ENCODE measurements at regions not wholly inside any gene's neighbourhood (a gene's known extent, or its start where the extent isn't known, plus 50 kb on each side); places are given as distances from the start of the nearest gene placed in this dataset.
A peak's percentile ranks its signal among the peaks of the same experiment; 100 is the strongest.

- peak; percentile 52 for DNase-seq (ENCODE audit: low spot score)
Measured at GRCh38 chr17:77778636-77779489, 179.6 kb upstream of the TNRC6C start.

GRCh38 chr17:77779711-77780539 lies 178.6 kb upstream of the TNRC6C start:
- DNase-seq (ENCODE audit: low spot score): peak; percentile 42

- no peak for DNase-seq (ENCODE audit: low spot score)
Measured at GRCh38 chr17:77781536-77781935, 177.0 kb upstream of the TNRC6C start.

- DNase-seq (ENCODE audit: low spot score): no peak
Measured at GRCh38 chr17:77782201-77782600, 176.3 kb upstream of the TNRC6C start.

GRCh38 chr17:77782611-77783010 lies 175.9 kb upstream of the TNRC6C start:
- no peak for DNase-seq (ENCODE audit: low spot score)

GRCh38 chr17:77783991-77784820 lies 174.3 kb upstream of the TNRC6C start:
- no peak for DNase-seq (ENCODE audit: low spot score)

DNA sequence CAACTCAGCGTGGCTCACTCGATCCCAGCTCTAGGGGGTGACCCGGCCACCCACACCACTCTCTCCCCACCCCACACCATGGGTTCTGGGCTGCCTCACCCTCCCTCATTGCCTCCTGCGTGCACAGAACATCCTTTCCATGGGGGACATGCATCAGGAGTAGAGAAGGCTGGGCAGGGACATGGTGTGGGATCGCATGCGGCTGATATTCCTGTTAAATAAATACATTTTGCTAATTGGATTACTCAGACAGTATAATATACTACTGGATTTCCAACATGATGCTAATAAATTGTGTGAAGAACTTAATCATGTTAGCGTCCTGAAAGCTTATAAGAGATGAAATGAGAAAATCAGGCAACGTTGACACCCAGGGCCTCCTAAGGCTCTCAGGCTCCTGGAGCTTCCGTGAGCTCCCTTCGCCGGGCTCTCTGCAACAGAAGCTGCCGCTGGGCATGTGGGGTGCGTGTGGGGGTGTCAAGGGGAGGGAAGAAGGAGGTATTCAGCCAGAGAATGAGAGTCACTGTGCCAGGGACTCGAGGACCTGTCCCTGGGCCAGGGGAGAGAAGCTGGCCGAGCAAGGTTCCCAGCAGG lies 173.1 kb upstream of the TNRC6C start:
- no peak for DNase-seq (ENCODE audit: low spot score)

DNA sequence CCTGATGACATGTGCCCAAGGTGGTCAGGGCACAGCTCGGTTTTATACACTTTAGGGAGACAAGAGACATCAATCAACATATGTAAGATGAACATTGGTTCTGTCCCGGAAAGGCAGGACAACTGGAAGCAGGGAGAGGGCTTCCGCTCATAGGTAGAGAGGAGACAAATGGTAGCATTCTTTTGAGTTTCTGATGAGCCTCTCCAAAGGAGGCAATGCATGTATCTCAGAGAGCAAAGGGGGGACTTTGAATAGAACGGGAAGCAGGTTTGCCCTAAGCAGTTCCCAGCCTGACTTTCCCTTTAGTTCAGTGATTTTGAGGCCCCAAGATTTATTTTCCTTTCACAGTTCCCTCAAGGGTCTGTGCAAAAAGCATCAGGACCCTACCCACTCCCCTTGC lies 172.4 kb upstream of the TNRC6C start:
- no peak for DNase-seq (ENCODE audit: low spot score)

- DNase-seq (ENCODE audit: low spot score): peak; percentile 54
Measured at GRCh38 chr17:77786740-77787505, 171.6 kb upstream of the TNRC6C start.

DNA sequence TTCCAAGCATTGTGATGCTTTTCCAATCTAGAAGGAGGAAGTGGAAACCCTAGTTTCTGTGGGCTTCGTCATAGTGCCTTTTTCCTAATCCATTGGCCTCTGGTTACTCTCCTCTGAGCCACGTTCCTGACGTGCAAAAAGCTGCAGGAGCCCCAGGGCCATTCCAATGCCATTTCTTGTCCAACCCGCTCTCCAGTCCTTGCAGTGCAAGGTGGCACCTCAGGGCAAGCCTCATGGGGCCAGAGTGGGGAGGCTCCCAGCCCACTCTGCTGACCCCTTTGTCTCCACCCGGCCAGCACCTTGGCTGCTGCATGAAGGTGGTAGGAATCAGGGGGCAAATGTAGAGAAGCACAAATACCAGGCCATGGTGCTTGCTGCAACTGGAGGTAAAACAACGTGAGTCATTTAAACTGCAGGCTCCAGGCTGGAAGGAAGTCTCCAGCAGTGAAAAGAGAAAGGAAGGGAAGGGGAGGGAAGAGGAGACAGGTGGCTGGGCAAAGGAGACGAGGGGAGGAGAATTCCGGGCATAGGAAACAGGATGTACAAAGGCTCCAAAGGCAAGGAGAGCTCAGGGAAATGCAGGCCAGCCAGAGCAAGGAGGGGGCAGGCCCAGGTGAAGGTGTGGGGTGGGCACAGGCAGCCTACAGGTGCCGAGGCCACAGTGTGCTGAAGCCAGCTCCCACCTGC lies 168.2 kb upstream of the TNRC6C start:
- DNase-seq (ENCODE audit: low spot score): no peak

DNA sequence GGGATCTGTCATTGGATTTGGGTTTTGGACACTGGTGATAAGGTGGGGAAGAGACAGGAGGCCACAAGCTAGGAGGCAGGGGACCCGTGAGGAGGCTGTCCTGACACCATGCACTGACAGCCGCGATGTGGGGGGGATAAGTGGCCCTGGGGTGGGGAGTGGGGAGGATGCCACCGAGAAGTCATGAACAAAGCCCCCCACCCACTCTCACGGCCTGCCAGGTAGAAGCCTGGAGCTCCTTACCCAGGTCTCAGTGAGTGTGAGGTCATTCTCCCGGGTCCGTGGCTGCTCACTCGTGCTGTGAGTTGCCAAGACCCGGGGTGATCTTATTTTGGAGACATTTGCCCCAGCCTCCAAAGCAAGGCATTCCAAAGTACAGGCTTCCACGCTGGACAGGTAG lies 165.9 kb upstream of the TNRC6C start:
- DNase-seq (ENCODE audit: low spot score): no peak

- no peak for DNase-seq (ENCODE audit: low spot score)
Measured at GRCh38 chr17:77793146-77793970, 165.1 kb upstream of the TNRC6C start.

DNA sequence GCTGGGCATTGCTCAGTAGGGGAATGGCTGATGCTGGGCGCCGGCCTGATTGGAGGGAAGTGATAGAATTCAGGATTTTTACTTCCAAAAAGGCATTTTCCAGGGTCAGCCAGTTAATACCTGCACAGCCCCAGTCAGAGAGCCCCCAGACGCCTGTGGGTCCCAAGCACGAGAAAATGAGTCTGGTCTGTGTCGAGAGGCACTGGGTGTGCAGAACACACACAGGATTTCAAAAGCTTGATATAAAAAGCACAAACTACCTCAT lies 164.6 kb upstream of the TNRC6C start:
- DNase-seq (ENCODE audit: low spot score): no peak

DNA sequence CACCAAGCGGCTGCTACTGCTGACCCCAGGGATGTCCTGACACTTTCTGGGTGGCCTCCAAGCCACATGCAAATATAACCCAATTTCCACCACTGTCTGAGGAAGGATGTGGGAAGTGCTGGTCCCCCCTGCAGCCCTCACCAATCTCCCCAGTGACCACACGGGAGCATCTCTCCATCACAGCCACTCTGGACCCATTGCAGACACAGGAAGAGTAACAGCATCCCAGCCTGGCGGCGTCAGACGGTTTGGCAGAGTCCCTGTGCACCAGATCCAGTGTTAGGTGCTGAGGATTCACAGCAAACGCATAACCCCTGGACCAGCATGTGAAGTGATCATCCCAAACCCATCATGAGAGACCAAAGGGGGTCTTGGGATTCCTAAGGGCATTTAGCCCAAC lies 163.7 kb upstream of the TNRC6C start:
- DNase-seq (ENCODE audit: low spot score): no peak

GRCh38 chr17:77795685-77796084 lies 162.8 kb upstream of the TNRC6C start:
- DNase-seq (ENCODE audit: low spot score): no peak

DNA sequence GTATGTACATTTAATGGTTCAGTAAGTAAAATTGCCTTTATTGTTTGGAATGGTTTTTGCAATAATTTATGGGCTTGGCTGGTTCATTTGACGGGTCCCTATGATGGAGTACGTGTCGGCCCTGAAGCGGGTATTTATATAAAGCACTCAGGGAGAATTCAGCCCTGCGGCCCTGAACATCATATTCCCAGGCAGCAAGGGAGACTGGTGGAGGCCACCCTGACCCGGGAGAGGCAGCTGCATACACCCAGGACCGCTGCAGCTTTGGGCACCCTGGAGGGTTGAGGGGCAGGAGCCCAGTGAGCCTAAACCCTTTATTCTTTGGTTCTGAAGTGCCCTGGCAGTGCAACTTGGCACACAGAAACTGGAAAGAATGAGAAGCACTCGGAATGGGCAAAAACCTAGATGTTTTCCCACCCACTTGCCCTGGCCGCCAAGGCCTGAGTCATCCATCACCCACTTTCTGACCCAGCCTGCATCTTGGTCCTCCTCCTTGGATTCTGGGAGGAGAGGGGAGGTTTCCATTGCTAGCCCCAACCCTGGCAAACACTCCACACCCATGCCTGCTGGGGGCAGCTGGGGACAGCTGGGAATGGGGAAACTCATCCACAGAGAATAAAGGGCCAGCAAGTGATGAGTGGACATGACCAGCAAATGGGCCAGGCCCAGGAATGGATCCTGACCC lies 162.2 kb upstream of the TNRC6C start:
- DNase-seq (ENCODE audit: low spot score): peak; percentile 68

DNA sequence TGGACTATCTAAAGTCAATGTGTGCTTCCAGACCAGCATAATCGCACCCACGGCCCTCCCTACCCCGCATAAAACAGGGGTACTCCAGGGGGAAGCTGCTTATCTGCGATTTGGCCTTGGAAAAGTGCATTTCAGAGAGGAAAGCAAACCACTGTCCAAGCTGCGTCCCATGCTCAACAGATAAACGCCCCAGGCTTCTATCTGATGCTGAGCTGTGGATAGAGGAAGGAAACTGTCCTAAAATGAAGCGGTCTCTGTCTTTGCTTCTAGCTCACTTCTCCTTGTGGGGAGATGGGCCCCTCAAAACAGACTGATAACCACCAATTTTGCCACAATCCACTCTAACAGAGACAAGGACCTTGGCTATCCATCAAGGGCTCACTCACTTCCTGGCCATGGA lies 160.5 kb upstream of the TNRC6C start:
- no peak for DNase-seq (ENCODE audit: low spot score)

DNA sequence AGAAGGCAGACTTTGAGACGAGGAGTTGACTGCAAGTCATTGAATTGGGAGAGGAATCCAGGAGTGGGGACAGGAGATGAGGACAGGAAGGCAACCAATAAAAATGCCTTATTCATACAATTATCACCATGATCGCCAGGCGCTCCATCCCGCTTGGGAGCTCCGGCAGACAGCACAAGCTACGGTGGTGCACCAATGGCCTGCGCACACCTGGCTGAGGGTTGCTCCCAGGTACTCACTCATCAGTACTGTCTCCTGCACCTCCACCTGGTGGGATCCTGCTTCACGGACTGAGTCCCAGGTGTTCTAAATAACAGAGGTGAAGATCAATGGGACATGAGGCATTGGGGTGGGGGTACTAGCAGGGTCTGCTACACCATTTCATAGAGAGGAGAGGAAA lies 160.0 kb upstream of the TNRC6C start:
- DNase-seq (ENCODE audit: low spot score): no peak

DNA sequence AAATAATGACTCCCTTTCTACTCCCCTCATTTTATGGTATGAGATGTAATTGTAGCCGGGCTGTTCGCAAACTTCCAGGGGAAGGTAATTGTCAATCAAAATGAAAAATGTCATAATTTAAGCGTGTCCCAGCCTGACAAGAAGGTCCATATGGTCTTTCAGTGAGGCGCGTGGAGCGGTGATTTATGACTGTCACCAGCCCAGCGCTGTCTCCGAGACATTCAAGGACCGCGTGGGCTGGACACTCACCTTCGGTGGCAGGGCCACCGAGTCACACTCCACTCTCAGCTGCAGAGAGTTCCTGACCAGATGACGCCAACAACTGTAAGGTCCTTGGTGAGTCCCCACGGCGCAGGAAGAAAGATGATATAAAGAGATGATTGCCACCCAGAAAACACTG lies 157.7 kb upstream of the TNRC6C start:
- DNase-seq (ENCODE audit: low spot score): no peak

Measured in AG20443 (cell line).